ENCODE measurements at regions not wholly inside any gene's neighbourhood (a gene's known extent, or its start where the extent isn't known, plus 50 kb on each side); places are given as distances from the start of the nearest gene placed in this dataset.
"Not testable (repeated sequence)": the region's sequence is repeated elsewhere in the genome, so short reads cannot be mapped to it uniquely, and the experiment has no call there.

DNA sequence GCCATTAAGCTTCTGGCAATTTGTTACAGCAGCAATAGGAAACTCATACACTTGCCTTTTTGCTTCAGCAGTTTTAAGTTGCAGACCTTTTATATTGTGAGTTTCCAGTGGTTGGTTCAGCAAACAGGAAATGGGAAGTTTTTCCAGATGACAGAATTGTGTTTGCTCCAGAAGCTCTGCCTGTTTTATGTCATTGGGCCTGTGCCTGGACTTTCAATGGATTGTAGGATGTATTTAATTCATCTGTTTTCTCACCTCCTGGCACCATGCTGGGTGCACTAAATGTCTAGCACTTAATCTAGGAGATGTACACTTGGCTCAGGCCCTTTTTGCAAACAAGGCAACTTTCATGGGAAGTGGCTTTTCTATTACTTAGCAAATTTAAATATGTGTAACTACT, 100.4 kb upstream of the CLINT1 start:
- Histone ChIP-seq H3K9ac (ENCODE audit: low read depth, low read length) (no peak overlapping the region), H3K27ac (ENCODE audit: low read length) (no peak overlapping the region), H3K36me3 (ENCODE audit: insufficient read depth, low read depth, low read length) (no peaks in the 10 kb centered on the region), H3K4me1 (ENCODE audit: insufficient read depth, low read length) (no peaks in the 10 kb centered on the region), H3K4me3 (ENCODE audit: low read length) (no peak overlapping the region), H3K27me3 (ENCODE audit: insufficient read depth, low read length) (no peaks in the 10 kb centered on the region), H3K9me3 (ENCODE audit: insufficient read depth, low read depth, low read length) (no peaks in the 10 kb centered on the region)

DNA sequence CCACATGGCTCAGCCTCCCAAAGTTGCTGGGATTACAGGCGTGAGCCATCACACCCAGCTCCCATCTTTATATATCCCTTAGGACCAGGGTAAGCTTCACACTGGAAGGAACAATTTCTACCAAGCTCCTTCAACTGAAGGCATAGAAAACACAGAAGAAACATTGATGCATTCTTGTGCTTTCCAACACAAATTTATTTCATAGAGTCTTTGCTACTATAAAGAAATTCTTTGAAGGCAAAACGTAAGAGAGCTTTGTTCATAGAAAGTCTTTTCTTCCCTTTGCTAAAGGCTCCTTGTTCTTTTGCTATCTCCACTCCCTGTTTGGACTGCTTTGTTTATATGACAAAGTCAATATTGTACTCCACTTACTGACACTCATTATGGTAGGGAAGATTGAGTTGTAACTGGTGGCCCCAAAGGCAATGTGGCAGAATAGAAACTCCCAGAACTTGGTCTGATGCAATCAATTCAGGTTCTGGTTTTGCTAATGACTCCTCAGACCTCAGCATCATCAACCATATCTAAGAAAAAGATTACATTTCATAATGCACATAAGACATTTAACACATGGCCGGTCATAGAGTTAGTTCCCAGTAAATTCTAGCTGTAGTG, 97.4 kb upstream of the CLINT1 start:
- Histone ChIP-seq H3K27ac (ENCODE audit: low read length) (no peak overlapping the region), H3K27me3 (ENCODE audit: insufficient read depth, low read length) (no peaks in the 10 kb centered on the region), H3K4me3 (ENCODE audit: low read length) (no peak overlapping the region), H3K9me3 (ENCODE audit: insufficient read depth, low read depth, low read length) (no peaks in the 10 kb centered on the region), H3K4me1 (ENCODE audit: insufficient read depth, low read length) (no peaks in the 10 kb centered on the region), H3K9ac (ENCODE audit: low read depth, low read length) (no peak overlapping the region; the same call in 1 of the 2 replicates), H3K36me3 (ENCODE audit: insufficient read depth, low read depth, low read length) (no peaks in the 10 kb centered on the region)

DNA sequence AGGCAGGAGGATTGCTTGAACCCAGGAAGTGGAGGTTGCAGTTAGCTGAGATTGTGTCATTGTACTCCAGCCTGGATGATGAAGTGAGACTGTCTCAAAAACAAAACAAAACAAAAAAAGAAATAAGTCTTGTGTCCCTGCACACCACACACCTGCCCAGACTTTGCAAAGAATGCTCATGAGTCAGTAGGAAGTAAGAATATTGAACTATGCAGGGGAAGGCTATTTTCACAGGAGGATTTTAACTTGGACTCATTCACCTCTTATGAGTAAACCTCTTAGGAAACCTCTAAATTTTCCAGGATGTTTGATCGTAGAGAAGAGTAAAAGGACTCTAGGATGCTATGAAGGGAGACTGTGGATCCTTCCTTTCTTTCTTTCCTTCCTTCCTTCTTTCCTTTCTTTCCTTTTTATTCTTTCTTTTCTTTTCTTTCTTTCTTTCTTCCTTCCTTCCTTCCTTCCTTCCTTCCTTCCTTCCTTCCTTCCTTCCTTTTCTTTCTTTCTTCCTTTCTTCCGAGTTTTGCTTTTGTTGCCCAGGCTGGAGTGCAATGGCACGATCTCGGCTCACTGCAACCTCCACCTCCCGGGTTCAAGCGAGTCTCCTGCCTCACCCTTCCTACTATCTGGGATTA, 96.7 kb upstream of the CLINT1 start:
- H3K9ac ChIP-seq (ENCODE audit: low read depth, low read length): no peak overlapping the region
- no peaks in the 10 kb centered on the region for H3K4me1 ChIP-seq (ENCODE audit: insufficient read depth, low read length)
- no peaks in the 10 kb centered on the region for H3K36me3 ChIP-seq (ENCODE audit: insufficient read depth, low read depth, low read length)
- no peak overlapping the region for H3K4me3 ChIP-seq (ENCODE audit: low read length)
- no peak overlapping the region for H3K27ac ChIP-seq (ENCODE audit: low read length)
- H3K9me3 ChIP-seq (ENCODE audit: insufficient read depth, low read depth, low read length): no peaks in the 10 kb centered on the region
- no peaks in the 10 kb centered on the region for H3K27me3 ChIP-seq (ENCODE audit: insufficient read depth, low read length)

DNA sequence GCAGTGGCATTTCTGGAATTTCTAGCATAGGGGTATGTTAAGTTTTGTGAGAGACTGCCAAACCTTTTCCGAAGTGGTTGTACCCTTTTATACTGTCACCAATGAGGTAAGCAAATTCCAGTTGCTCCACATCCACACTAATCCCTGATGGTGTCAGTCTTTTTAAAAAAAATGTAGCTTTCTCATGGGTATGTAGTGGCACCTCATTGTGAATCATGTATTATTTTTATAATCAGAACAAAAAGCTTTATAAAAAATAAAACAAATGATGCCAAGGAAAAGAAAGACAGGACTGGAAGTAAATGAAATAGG, 93.4 kb upstream of the CLINT1 start:
- H3K36me3 ChIP-seq (ENCODE audit: insufficient read depth, low read depth, low read length): no peaks in the 10 kb centered on the region
- H3K27me3 ChIP-seq (ENCODE audit: insufficient read depth, low read length): no peaks in the 10 kb centered on the region
- H3K9me3 ChIP-seq (ENCODE audit: insufficient read depth, low read depth, low read length): no peaks in the 10 kb centered on the region
- no peak overlapping the region for H3K4me3 ChIP-seq (ENCODE audit: low read length)
- no peak overlapping the region for H3K27ac ChIP-seq (ENCODE audit: low read length)
- H3K9ac ChIP-seq (ENCODE audit: low read depth, low read length): no peak overlapping the region
- peaks cover 6% of the 10 kb centered on the region; the same call in 1 of the 2 replicates for H3K4me1 ChIP-seq (ENCODE audit: insufficient read depth, low read length)

DNA sequence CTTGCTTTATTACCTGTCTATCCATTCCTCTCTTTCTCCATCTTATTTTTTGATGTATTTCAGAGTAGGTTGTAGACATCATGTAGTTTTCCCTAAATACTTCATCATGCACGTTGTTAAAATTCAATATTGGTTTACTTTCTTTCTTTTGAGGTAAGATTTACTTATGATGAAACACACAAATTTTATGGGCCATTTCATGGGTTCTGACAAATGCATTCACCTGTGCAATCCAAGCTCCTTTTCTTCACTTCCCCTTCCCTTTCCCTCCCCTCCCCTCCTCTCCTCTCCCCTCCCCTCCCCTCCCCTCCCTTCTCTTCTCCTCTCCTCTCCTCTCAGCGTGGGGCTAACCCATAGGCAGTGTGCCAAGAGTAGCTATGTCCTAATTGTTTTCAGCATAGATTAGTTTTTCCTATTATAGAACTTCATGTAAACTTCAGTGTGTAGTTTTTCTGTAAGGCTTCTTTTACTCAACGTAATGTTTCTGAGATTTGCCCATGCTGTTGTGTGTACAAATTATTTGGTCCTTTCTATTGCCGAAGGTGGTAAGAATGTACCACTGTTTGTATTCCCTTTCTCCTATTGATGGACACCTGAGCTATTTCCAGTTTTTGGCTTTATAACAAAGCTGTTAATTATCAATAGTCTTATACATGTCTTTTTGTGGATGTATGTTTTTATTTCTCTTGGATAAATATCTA, 92.9 kb upstream of the CLINT1 start:
- no peak overlapping the region for H3K9ac ChIP-seq (ENCODE audit: low read depth, low read length)
- H3K36me3 ChIP-seq (ENCODE audit: insufficient read depth, low read depth, low read length): no peaks in the 10 kb centered on the region
- no peak overlapping the region for H3K4me3 ChIP-seq (ENCODE audit: low read length)
- peaks cover 6% of the 10 kb centered on the region; the same call in 1 of the 2 replicates for H3K4me1 ChIP-seq (ENCODE audit: insufficient read depth, low read length)
- H3K27me3 ChIP-seq (ENCODE audit: insufficient read depth, low read length): no peaks in the 10 kb centered on the region
- no peak overlapping the region for H3K27ac ChIP-seq (ENCODE audit: low read length)
- no peaks in the 10 kb centered on the region for H3K9me3 ChIP-seq (ENCODE audit: insufficient read depth, low read depth, low read length)

DNA sequence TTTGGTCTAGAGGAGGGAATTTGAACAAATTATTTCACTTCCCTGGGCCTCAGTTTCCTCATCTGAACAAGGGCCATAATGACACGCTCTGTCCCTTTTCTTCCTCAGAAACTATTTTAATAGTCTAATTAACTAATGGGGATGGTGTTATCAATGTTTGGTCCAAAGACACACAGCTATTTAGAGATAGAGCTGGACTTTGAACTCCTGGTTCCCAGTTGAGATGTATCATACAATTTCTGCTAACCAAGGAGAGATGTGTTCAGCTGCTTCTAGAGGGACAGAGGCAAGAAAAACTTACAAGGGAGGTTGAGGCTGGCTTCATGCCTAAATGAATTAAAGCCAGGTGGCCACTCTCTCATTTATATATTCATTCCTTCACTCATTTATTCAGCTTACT, 90.6 kb upstream of the CLINT1 start:
- H3K4me1 ChIP-seq (ENCODE audit: insufficient read depth, low read length): peaks cover 12% of the 10 kb centered on the region
- no peaks in the 10 kb centered on the region for H3K9me3 ChIP-seq (ENCODE audit: insufficient read depth, low read depth, low read length)
- H3K9ac ChIP-seq (ENCODE audit: low read depth, low read length): peak overlapping the region; percentile 60; the same call in 1 of the 2 replicates
- no peaks in the 10 kb centered on the region for H3K36me3 ChIP-seq (ENCODE audit: insufficient read depth, low read depth, low read length)
- no peaks in the 10 kb centered on the region for H3K27me3 ChIP-seq (ENCODE audit: insufficient read depth, low read length)
- H3K4me3 ChIP-seq (ENCODE audit: low read length): no peak overlapping the region
- H3K27ac ChIP-seq (ENCODE audit: low read length): no peak overlapping the region

DNA sequence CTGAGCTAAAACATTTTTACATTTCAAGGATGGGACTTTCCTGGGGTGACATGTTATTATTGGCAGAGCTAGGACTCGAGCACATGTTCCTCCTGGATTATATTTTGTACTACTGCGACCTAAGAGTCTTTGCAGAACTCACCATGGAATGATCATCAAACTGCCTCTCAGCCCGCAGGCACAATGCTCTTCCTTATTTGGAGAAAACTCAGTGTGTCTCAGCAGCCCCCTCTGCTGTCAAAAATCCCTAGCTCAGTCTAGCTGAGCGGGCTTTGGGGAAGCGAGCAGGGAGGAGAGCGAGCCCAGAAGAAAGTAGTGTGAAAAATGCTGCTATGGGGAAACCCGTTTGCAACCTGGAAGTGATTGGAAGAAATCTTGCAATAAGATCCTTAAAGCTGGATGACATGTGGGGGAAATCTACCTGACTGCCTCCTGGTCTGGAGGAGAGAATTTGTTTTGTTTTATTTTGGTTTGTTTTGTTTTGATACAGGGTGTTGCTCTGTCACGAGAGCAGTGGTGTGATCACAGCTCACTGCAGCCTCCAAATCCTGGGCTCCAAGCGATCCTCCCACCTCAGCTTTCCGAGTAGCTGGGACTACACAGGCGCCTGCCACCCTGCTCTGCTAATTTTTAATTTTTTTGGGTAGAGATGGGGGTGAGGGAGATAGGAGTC, 89.9 kb upstream of the CLINT1 start:
- Histone ChIP-seq H3K4me3 (ENCODE audit: low read length) (no peak overlapping the region), H3K9ac (ENCODE audit: low read depth, low read length) (peak overlapping the region; percentile 60; the same call in 1 of the 2 replicates), H3K9me3 (ENCODE audit: insufficient read depth, low read depth, low read length) (no peaks in the 10 kb centered on the region), H3K27me3 (ENCODE audit: insufficient read depth, low read length) (no peaks in the 10 kb centered on the region), H3K27ac (ENCODE audit: low read length) (no peak overlapping the region), H3K4me1 (ENCODE audit: insufficient read depth, low read length) (peaks cover 19% of the 10 kb centered on the region), H3K36me3 (ENCODE audit: insufficient read depth, low read depth, low read length) (no peaks in the 10 kb centered on the region)

DNA sequence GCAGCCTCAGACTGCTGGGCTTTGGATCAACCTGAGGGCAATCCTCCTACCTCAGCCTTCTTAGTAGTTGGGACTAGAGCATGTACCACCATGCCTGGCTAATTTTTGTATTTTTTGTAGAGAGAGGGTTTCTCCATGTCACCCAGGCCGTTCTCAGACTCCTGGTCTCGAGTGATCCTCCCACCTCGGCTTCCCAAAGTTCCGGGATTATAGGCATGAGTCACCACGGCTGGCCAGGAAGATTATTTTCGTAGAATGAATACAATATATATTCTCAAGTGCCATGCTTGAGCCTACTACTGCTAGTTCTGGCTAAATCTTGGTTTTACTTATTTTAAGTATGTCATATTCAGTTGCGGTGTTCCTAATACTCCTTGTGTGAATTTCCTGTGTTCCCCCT, 88.2 kb upstream of the CLINT1 start:
- no peaks in the 10 kb centered on the region for H3K9me3 ChIP-seq (ENCODE audit: insufficient read depth, low read depth, low read length)
- no peak overlapping the region for H3K4me3 ChIP-seq (ENCODE audit: low read length)
- H3K27ac ChIP-seq (ENCODE audit: low read length): no peak overlapping the region
- H3K9ac ChIP-seq (ENCODE audit: low read depth, low read length): no peak overlapping the region
- H3K36me3 ChIP-seq (ENCODE audit: insufficient read depth, low read depth, low read length): no peaks in the 10 kb centered on the region
- peaks cover 24% of the 10 kb centered on the region for H3K4me1 ChIP-seq (ENCODE audit: insufficient read depth, low read length)
- no peaks in the 10 kb centered on the region for H3K27me3 ChIP-seq (ENCODE audit: insufficient read depth, low read length)

DNA sequence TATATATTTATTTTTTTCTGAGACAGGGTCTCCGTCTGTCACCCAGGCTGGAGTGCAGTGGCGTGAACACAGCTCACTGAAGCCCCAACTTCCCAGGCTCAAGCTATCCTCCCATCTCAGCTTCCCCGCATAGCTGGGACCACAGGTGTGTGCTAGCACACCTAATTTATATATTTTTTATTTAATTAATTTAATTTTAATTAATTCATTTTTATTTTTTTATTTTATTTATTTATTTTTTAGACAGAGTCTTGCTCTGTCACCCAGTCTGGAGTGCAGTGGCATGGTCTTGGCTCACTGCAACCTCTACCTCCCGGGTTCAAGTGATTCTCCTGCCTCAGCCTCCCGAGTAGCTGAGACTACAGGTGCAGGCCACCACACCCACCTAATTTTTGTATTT, 86.9 kb upstream of the CLINT1 start:
- not testable (repeated sequence) for H3K4me3 ChIP-seq (ENCODE audit: low read length); H3K27ac ChIP-seq (ENCODE audit: low read length); H3K27me3 ChIP-seq (ENCODE audit: insufficient read depth, low read length); H3K36me3 ChIP-seq (ENCODE audit: insufficient read depth, low read depth, low read length); H3K9ac ChIP-seq (ENCODE audit: low read depth, low read length); H3K9me3 ChIP-seq (ENCODE audit: insufficient read depth, low read depth, low read length)
- H3K4me1 ChIP-seq (ENCODE audit: insufficient read depth, low read length): peaks cover 24% of the 10 kb centered on the region

DNA sequence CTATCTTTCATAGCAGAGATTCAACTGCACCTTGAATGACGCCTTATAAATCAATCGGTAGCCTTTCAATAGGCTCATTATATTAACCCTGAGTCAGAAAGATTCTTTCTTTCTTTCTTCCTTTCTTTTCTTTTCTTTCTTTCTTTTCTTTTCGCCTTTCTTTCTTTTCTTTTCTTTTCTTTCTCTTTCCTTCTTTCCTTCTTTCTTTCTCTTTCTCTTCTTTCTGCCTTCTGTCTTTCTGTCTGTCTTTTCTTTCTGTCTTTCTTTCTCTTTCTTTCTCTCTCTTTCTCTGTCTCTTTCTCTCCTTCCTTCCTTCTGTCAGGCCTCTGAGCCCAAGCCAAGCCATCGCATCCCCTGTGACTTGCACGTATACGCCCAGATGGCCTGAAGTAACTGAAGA, 86.0 kb upstream of the CLINT1 start:
- Histone ChIP-seq H3K27ac (ENCODE audit: low read length) (no peak overlapping the region), H3K4me3 (ENCODE audit: low read length) (0 out of 2 replicates have a peak overlapping the region, but pooled peaks have one; percentile 9), H3K9me3 (ENCODE audit: insufficient read depth, low read depth, low read length) (no peaks in the 10 kb centered on the region), H3K9ac (ENCODE audit: low read depth, low read length) (no peak overlapping the region), H3K36me3 (ENCODE audit: insufficient read depth, low read depth, low read length) (no peaks in the 10 kb centered on the region), H3K27me3 (ENCODE audit: insufficient read depth, low read length) (no peaks in the 10 kb centered on the region), H3K4me1 (ENCODE audit: insufficient read depth, low read length) (peaks cover 24% of the 10 kb centered on the region)

DNA sequence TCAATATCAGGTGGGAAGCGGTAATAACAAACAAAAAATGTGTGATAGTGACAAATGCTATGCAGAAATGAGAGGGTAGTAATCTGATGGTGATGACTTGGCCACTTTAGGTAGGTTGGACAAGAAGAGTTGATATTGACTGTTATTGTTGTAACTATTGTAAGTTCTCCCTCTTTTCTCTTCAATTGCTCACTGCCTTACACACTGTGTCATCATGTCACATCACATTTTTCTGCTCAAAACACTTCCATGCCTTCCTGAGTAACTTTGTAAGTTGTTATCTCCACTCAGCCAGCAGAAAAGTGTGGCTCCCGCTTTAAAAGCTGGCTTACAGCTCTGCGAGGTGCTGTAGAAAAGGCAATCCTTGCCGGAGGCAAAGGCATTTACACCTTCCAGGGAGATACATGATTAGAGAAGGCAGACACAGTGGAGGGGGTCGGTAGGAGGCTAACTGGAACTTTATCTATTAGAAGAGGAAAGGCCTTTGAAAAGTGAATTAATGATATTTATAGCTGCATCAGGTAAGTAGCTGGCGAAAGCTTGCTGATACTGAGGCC, 85.2 kb upstream of the CLINT1 start:
- H3K27me3 ChIP-seq (ENCODE audit: insufficient read depth, low read length): no peaks in the 10 kb centered on the region
- no peak overlapping the region for H3K4me3 ChIP-seq (ENCODE audit: low read length)
- H3K36me3 ChIP-seq (ENCODE audit: insufficient read depth, low read depth, low read length): no peaks in the 10 kb centered on the region
- no peak overlapping the region for H3K27ac ChIP-seq (ENCODE audit: low read length)
- peaks cover 24% of the 10 kb centered on the region for H3K4me1 ChIP-seq (ENCODE audit: insufficient read depth, low read length)
- H3K9me3 ChIP-seq (ENCODE audit: insufficient read depth, low read depth, low read length): no peaks in the 10 kb centered on the region
- no peak overlapping the region for H3K9ac ChIP-seq (ENCODE audit: low read depth, low read length)

Measured in iPS-20b (cell line).